ENCODE measurements at regions not wholly inside any gene's neighbourhood (a gene's known extent, or its start where the extent isn't known, plus 50 kb on each side); places are given as distances from the start of the nearest gene placed in this dataset.

- TF ChIP-seq, protein P1, sequence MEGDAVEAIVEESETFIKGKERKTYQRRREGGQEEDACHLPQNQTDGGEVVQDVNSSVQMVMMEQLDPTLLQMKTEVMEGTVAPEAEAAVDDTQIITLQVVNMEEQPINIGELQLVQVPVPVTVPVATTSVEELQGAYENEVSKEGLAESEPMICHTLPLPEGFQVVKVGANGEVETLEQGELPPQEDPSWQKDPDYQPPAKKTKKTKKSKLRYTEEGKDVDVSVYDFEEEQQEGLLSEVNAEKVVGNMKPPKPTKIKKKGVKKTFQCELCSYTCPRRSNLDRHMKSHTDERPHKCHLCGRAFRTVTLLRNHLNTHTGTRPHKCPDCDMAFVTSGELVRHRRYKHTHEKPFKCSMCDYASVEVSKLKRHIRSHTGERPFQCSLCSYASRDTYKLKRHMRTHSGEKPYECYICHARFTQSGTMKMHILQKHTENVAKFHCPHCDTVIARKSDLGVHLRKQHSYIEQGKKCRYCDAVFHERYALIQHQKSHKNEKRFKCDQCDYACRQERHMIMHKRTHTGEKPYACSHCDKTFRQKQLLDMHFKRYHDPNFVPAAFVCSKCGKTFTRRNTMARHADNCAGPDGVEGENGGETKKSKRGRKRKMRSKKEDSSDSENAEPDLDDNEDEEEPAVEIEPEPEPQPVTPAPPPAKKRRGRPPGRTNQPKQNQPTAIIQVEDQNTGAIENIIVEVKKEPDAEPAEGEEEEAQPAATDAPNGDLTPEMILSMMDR (conservative IDR thresholded peaks at IDR 0.05 in 1 of 2, IDR thresholded peaks at IDR 0.05 in 1 of 2; ENCODE audit: extremely low read depth in 1 of 2, insufficient read depth in 1 of 2, low read depth in 1 of 2, low read length in 2 of 2) = no peak
- TF ChIP-seq EZH2 (IDR thresholded peaks at IDR 0.05; ENCODE audit: borderline replicate concordance, low read length) = no peak
These were observed 148.0 kb downstream of the KCNJ12 start for GRCh38 chr17:21524211-21524591.

All from mammary epithelial cell (primary cell).